Dedifferentiated amniotic fluid mesenchymal stem cell (primary cell): ENCODE measurements at regions not wholly inside any gene's neighbourhood (a gene's known extent, or its start where the extent isn't known, plus 50 kb on each side); places are given as distances from the start of the nearest gene placed in this dataset.

ENCODE experiments used
- DNase-seq: peaks from one replicate; pipeline ENCODE4 v3.0.0-alpha.2; 2016; ENCODE audit errors: extremely low spot score

- DNase-seq = no peak
Observed at GRCh38 chr4:89551191-89551590, 243.6 kb upstream of the GPRIN3 start.

- DNase-seq = no peak
Observed at GRCh38 chr4:89549907-89550306, 242.3 kb upstream of the GPRIN3 start.

- no peak for DNase-seq
Observed at GRCh38 chr4:89545315-89545714, 237.7 kb upstream of the GPRIN3 start.

GRCh38 chr4:89541998-89542397 is 234.4 kb upstream of the GPRIN3 start:
- no peak for DNase-seq

GRCh38 chr4:89539797-89540711 is 232.5 kb upstream of the GPRIN3 start:
- no peak for DNase-seq

- peak; percentile 42 for DNase-seq
Observed at GRCh38 chr4:89539374-89539773, 231.8 kb upstream of the GPRIN3 start.

- no peak for DNase-seq
Observed at GRCh38 chr4:89538886-89539285, 231.3 kb upstream of the GPRIN3 start.

GRCh38 chr4:89538171-89538570 is 230.6 kb upstream of the GPRIN3 start:
- no peak for DNase-seq

- no peak for DNase-seq
Observed at GRCh38 chr4:89537281-89537680, 229.7 kb upstream of the GPRIN3 start.

GRCh38 chr4:89535251-89535650 is 227.7 kb upstream of the GPRIN3 start:
- no peak for DNase-seq

- no peak for DNase-seq
Observed at GRCh38 chr4:89534356-89534755, 226.8 kb upstream of the GPRIN3 start.

- no peak for DNase-seq
Observed at GRCh38 chr4:89531932-89532640, 224.5 kb upstream of the GPRIN3 start.

- DNase-seq = no peak
Observed at GRCh38 chr4:89528526-89529133, 221.0 kb upstream of the GPRIN3 start.

GRCh38 chr4:89521826-89522225 is 214.2 kb upstream of the GPRIN3 start:
- DNase-seq = no peak

- DNase-seq = no peak
Observed at GRCh38 chr4:89519771-89520320, 212.2 kb upstream of the GPRIN3 start.

- no peak for DNase-seq
Observed at GRCh38 chr4:89518259-89518658, 210.7 kb upstream of the GPRIN3 start.

GRCh38 chr4:89514811-89515210 is 207.2 kb upstream of the GPRIN3 start:
- DNase-seq = no peak

- no peak for DNase-seq
Observed at GRCh38 chr4:89511776-89512175, 204.2 kb upstream of the GPRIN3 start.

GRCh38 chr4:89509708-89510281 is 202.2 kb upstream of the GPRIN3 start:
- peak; percentile 61 for DNase-seq

- no peak for DNase-seq
Observed at GRCh38 chr4:89506866-89507491, 199.4 kb upstream of the GPRIN3 start.

GRCh38 chr4:89502581-89502980 is 195.0 kb upstream of the GPRIN3 start:
- no peak for DNase-seq
